GM19395 (cell line): ENCODE measurements at regions not wholly inside any gene's neighbourhood (a gene's known extent, or its start where the extent isn't known, plus 50 kb on each side); places are given as distances from the start of the nearest gene placed in this dataset.

Experiments
- ATAC-seq: cut with Tn5 transposase; IDR thresholded peaks from one replicate; pipeline ENCODE4 v1.9.1; 2021; ENCODE audit warnings: mild to moderate bottlenecking, moderate library complexity; ENCODE audit not compliant: unreplicated experiment

DNA sequence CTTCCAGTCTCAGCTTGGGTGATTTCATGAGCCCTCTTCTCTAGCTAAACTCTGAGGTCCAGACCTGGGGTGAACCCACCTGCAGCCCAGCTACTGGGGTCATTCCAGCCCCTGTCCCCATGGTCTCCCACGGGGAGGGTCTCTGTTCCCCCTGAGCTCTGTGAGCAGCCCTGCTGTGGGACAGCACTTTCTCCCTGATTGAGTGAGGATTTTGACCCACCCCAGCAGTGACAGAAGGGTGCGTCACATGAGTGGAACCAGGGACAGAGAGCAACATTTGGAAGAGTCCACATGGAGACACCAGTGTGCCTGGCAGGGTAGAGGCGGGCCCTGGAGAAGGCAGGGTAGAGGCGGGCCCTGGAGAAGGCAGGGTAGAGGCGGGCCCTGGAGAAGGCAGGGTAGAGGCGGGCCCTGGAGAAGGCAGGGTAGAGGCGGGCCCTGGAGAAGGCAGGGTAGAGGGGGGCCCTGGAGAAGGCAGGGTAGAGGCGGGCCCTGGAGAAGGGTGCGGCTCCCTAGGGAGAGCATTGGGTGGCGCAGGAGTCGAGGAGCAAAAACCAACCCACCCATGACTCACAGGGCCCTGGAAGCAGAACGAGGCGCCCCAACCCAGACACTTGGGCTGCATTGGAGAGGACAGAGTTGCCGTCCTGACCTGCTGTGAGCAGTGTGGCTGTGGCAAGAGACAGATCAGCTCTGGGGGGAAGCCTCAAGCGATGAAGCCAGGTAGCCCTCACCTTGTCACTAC, 227.7 kb upstream of the B3GAT1 start:
- no peak for ATAC-seq

- no peak for ATAC-seq
Measured at GRCh38 chr11:134638796-134639430, 226.9 kb upstream of the B3GAT1 start.

GRCh38 chr11:134637091-134638015, 225.3 kb upstream of the B3GAT1 start:
- ATAC-seq: no peak

GRCh38 chr11:134636071-134636470, 224.0 kb upstream of the B3GAT1 start:
- ATAC-seq: no peak

- ATAC-seq: no peak
Measured at GRCh38 chr11:134634897-134635831, 223.1 kb upstream of the B3GAT1 start.

GRCh38 chr11:134633276-134633675, 221.2 kb upstream of the B3GAT1 start:
- ATAC-seq: no peak

DNA sequence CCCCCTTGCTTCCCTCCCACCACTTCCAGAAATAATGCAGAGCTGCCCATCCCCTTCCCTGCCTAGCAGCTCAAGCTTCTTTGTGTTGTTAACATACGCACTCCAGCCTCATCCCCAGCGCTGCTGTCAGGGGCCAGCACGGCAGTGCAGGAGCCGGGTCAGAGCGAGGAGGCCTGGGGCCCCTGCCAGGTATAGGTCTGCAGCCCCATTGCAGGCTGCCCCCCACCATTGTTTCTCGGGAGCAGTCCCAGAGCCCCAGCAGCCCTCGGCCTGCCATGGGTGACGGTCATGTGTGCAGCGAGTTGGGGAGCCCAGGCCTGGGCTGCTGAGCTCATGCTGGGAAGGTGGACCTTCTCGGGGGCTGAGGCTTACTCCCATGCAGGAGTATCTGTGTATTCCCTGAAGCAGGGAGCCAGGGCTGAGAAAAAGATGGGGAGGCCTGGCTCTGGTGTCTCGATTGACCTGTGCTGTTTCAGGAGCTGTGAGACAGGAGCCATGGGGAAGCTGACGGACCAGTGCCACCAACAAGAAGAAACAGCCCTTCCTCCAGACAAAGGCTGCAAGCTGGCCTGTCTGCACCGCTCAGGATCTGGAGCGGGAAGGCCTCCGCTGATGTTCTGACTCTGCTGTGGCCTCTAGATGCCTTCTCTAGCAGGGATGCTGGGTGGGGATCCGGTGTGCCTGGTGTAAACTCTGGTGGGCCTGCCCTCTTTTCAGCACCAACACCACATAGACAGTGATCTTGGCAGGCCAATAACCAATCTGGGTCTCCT, 220.5 kb upstream of the B3GAT1 start:
- no peak for ATAC-seq

DNA sequence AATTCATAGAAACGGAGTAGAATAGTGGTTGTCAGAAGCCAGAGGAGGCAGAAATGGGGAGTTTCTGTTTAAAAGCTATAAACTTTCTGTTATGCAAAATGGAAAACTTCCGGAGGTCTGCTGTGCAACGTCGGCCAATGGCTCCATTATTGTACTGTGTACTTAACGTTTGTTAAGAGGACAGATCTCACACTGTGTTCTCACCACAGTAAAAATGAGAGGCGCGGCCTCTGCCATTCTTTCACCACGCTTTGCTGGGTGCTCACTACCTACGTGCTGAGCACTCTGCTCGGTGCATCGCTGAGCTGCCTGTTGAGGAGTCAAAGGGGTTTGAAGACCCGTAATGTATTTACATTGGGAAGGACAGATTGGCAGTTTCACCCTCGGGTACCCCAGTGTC, 218.8 kb upstream of the B3GAT1 start:
- no peak for ATAC-seq

- ATAC-seq: no peak
Measured at GRCh38 chr11:134628426-134628825, 216.4 kb upstream of the B3GAT1 start.

- ATAC-seq: no peak
Measured at GRCh38 chr11:134626032-134626431, 214.0 kb upstream of the B3GAT1 start.

DNA sequence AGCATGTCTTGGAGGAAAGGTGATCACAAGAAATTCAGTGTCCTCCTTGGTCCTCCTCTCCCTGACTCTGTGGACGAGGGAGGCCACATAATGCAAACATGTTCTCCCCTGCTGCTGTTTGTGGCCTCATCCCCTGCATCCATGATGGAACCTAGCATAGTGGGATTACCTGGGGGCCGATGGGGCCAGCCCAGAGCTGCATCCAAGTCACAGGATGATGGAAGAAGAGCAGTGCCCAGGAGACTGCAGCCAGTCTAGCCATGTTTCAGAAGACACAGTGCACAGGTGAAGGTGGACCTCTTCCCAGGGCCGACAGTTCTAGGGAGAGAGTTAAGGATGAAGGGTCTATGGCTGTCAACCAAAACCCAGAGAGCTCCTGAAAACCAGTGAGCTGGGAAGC, 213.6 kb upstream of the B3GAT1 start:
- ATAC-seq: no peak

GRCh38 chr11:134625151-134625550, 213.1 kb upstream of the B3GAT1 start:
- no peak for ATAC-seq

- no peak for ATAC-seq
Measured at GRCh38 chr11:134624166-134624920, 212.3 kb upstream of the B3GAT1 start.

DNA sequence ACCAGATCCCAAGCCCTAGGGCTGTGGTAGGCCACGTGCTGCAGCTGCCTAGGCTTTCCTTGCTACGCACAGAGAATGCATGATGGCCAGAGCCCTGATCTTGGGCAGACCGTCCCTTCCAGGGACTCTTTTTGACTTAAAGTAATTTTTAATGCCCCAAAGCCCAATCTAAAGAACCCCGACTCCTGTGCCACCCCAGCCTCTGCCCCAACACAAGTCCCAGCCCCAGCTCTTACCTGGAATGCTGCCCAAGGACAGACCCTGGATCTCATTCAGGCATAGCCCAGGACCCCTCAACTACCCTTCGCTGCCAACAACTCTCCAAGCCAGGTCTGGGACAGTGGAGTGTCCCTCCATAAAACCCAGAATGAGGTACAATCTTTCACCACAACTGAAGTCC, 211.7 kb upstream of the B3GAT1 start:
- no peak for ATAC-seq

DNA sequence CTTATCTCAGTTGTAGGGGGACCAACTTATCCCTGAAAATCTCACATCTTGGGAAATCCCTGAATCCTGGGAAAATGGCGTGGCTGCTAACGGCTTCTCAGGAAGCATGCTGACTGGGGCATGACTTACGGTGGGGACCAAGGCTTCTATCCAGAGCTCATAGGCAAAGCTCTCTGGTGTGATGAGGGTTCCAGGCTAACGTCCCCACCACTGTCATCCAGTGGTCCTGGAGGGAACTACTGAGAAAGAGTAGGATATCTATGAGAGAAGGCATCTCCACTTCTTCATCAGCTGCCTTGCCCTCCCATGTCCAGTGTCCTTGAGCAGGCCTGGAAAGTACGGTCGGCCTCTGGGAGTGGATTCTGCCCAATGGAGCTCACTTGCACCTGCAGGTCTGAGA, 210.4 kb upstream of the B3GAT1 start:
- ATAC-seq: no peak

DNA sequence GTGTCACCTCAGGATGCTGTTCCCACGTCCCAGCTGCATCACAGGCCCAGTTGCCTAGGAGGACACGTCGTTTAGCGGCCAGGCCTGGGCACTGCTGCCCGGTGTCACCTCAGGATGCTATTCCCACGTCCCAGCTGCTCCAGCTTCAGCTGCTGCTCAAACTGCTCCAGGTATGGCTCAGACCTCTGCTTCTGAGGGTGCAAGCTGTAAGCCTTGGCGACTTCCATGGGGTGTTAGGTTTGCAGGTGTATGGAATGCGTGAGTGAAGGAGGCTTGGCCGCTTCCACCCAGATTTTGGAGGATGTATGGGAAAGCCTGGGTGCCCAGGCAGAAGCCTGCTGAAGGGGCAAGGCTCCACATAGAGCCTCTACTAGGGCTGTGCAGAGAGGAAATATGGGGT, 205.3 kb upstream of the B3GAT1 start:
- ATAC-seq: no peak

GRCh38 chr11:134616038-134616437, 204.0 kb upstream of the B3GAT1 start:
- no peak for ATAC-seq

DNA sequence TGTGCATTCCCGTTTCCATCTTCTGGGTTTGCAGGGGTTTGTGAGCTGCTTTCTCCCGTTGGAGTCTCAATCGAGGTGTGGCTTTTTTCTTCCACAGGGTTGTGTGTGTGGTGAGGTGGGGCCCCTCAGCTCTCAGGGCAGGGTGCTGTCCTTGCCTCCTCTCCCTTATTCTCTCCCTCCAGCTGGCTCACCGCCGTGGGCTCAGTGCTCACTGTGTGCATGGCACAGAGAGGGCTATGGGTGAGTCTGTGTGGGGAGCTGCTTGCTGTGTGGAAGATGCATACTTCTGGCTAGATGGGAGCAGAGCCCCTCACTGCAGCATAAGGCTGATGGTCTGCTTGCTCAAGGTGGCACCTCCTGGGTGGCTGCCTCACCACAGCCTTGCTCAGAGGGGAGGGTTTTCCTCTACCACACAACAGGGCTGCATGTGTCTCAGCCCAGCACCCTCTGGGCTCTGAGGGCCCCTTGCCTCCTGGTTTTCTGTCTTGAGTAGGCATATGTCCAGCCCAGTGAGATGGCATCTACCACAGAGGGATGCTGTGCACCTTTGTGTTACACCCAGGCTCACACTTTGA, 203.1 kb upstream of the B3GAT1 start:
- ATAC-seq: no peak

GRCh38 chr11:134614141-134614540, 202.1 kb upstream of the B3GAT1 start:
- no peak for ATAC-seq
